HepG2 (cell line): ENCODE measurements at regions not wholly inside any gene's neighbourhood (a gene's known extent, or its start where the extent isn't known, plus 50 kb on each side); places are given as distances from the start of the nearest gene placed in this dataset.

Source experiments
- AHR ChIP-seq: IDR thresholded peaks from 2 replicates; pipeline ENCODE4 v1.6.1; 2018; ENCODE audit warnings: missing genetic modification reagents, missing compliant biosample characterization
- E2F5 ChIP-seq: sonication (generic); formaldehyde crosslinking; conservative IDR thresholded peaks from 2 replicates; pipeline ENCODE4 v1.4.0; 2020; ENCODE audit warnings: missing genetic modification reagents
- GMEB1 ChIP-seq: sonication (generic); formaldehyde crosslinking; IDR thresholded peaks from 2 replicates; pipeline ENCODE4 v1.5.1; 2020; ENCODE audit warnings: missing genetic modification reagents, mild to moderate bottlenecking, borderline replicate concordance
- HIVEP1 ChIP-seq: sonication (generic); formaldehyde crosslinking; IDR thresholded peaks from 2 replicates; pipeline ENCODE4 v1.4.0; 2020; ENCODE audit warnings: mild to moderate bottlenecking, missing genetic modification reagents
- HOMEZ ChIP-seq: IDR thresholded peaks from 2 replicates; pipeline ENCODE4 v1.6.1; 2016; ENCODE audit warnings: low read depth
- MEF2D ChIP-seq: sonication (generic); formaldehyde crosslinking; IDR thresholded peaks from 2 replicates; pipeline ENCODE4 v1.5.1; 2020; ENCODE audit warnings: mild to moderate bottlenecking, missing genetic modification reagents
- RFX3 ChIP-seq: IDR thresholded peaks from 2 replicates; pipeline ENCODE4 v1.6.1; 2016; ENCODE audit warnings: missing biosample characterization, missing genetic modification reagents
- ZNF317 ChIP-seq: sonication (generic); formaldehyde crosslinking; IDR thresholded peaks from 2 replicates; pipeline ENCODE4 v1.5.0; 2020; ENCODE audit warnings: mild to moderate bottlenecking, missing genetic modification reagents
- ZNF407 ChIP-seq: sonication (generic); formaldehyde crosslinking; IDR thresholded peaks from one replicate; pipeline ENCODE4 v1.5.1; 2020; ENCODE audit warnings: mild to moderate bottlenecking, missing genetic modification reagents; ENCODE audit errors: not compliant biosample characterization
- ZNF672 ChIP-seq: sonication (generic); formaldehyde crosslinking; IDR thresholded peaks from 2 replicates; pipeline ENCODE4 v1.8.1; 2022; ENCODE audit warnings: missing genetic modification reagents

GRCh38 chr3:104353951-104354350 is 1012.8 kb upstream of the ALCAM start (continued):
- TF ChIP-seq ZNF407 (CRISPR knock-in tag), result no peak
- TF ChIP-seq ZNF672 (CRISPR knock-in tag), result no peak
- TF ChIP-seq GMEB1 (CRISPR knock-in tag), result no peak
- no peak for TF ChIP-seq AHR (CRISPR knock-in tag)
- no peak for TF ChIP-seq RFX3 (CRISPR knock-in tag)
- TF ChIP-seq HIVEP1, result no peak
- TF ChIP-seq HOMEZ (CRISPR knock-in tag), result no peak
- TF ChIP-seq E2F5, result no peak
- TF ChIP-seq ZNF317 (CRISPR knock-in tag), result no peak
- no peak for TF ChIP-seq MEF2D (CRISPR knock-in tag)
